ENCODE measurements at regions not wholly inside any gene's neighbourhood (a gene's known extent, or its start where the extent isn't known, plus 50 kb on each side); places are given as distances from the start of the nearest gene placed in this dataset.
"Not testable (repeated sequence)": the region's sequence is repeated elsewhere in the genome, so short reads cannot be mapped to it uniquely, and the experiment has no call there.

DNA sequence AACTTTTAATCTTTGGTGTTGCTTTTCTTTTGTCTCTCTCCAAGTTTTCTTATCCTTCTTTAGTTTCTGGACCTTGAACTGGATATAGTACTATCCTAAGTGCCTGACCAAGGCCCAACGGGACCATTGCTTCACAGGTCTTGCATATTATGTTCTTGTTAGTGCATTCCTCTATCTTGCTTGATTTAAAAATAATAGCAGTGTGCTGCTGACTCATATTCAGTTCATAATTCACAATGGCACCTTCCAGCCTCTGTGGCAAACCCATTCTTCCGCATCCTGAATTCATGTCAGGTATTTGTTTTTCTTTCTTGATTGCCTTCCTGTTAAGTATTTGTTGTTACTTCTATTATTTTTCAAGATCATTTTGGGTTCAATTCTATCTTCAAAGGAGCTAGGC lies 197.1 kb upstream of the GIMD1 start:
- Mint-ChIP-seq H3K27me3 (ENCODE audit: low read depth) (no peaks in the 10 kb centered on the region), H3K27ac (no peak overlapping the region), H3K4me3 (no peak overlapping the region), H3K4me1 (no peaks in the 10 kb centered on the region), H3K36me3 (no peaks in the 10 kb centered on the region), H3K9me3 (peaks cover 18% of the 10 kb centered on the region)
- DNase-seq (ENCODE audit: low spot score in 2 of 2, unreplicated experiment in 2 of 2): no peak
- TF ChIP-seq, protein P1, sequence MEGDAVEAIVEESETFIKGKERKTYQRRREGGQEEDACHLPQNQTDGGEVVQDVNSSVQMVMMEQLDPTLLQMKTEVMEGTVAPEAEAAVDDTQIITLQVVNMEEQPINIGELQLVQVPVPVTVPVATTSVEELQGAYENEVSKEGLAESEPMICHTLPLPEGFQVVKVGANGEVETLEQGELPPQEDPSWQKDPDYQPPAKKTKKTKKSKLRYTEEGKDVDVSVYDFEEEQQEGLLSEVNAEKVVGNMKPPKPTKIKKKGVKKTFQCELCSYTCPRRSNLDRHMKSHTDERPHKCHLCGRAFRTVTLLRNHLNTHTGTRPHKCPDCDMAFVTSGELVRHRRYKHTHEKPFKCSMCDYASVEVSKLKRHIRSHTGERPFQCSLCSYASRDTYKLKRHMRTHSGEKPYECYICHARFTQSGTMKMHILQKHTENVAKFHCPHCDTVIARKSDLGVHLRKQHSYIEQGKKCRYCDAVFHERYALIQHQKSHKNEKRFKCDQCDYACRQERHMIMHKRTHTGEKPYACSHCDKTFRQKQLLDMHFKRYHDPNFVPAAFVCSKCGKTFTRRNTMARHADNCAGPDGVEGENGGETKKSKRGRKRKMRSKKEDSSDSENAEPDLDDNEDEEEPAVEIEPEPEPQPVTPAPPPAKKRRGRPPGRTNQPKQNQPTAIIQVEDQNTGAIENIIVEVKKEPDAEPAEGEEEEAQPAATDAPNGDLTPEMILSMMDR (IDR thresholded peaks at IDR 0.05; ENCODE audit: unreplicated experiment): no peak

DNA sequence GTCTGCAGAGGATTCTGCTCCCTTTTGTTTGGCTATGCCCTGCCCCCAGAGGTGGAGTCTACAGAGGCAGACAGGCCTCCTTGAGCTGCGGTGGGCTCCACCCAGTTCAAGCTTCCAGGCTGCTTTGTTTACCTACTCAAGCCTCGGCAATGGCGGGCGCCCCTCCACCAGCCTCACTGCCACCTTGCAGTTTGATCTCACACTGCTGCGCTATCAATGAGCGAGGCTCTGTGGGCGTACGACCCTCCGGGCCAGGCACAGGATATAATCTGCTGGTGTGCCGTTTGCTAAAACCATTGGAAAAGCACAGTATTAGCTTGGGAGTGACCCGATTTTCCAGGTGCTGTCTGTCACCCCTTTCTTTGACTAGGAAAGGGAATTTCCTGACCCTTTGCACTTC lies 195.1 kb upstream of the GIMD1 start:
- not testable (repeated sequence) for H3K27me3 Mint-ChIP-seq (ENCODE audit: low read depth); H3K4me1 Mint-ChIP-seq; DNase-seq (ENCODE audit: low spot score in 2 of 2, unreplicated experiment in 2 of 2); H3K36me3 Mint-ChIP-seq; H3K27ac Mint-ChIP-seq; H3K4me3 Mint-ChIP-seq
- peaks cover 27% of the 10 kb centered on the region for H3K9me3 Mint-ChIP-seq

DNA sequence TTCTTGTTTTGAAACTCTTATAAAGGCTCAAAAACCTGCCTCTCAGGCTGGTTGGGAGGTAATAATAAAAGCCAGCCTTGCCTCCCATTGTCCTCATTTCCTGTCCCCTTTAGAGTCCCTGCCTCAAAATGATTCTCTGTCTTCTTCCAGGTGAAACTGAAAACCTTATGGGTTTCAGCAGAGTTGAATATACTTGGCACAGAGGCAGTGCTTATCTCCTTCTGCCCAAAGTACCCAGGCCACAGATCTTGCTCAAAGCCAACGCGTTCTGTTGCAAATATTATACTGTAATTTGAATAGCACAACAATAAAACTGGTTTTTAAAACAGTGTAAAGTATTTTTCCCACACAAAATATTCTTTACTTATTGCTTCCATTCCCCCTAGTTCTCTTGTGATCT lies 183.1 kb upstream of the GIMD1 start:
- Mint-ChIP-seq H3K36me3 (no peaks in the 10 kb centered on the region), H3K4me1 (no peaks in the 10 kb centered on the region), H3K27me3 (ENCODE audit: low read depth) (no peaks in the 10 kb centered on the region), H3K9me3 (peaks cover 23% of the 10 kb centered on the region), H3K4me3 (no peak overlapping the region), H3K27ac (no peak overlapping the region)
- TF ChIP-seq, protein P1 (IDR thresholded peaks at IDR 0.05; ENCODE audit: unreplicated experiment): no peak
- DNase-seq (ENCODE audit: low spot score in 2 of 2, unreplicated experiment in 2 of 2): no peak

DNA sequence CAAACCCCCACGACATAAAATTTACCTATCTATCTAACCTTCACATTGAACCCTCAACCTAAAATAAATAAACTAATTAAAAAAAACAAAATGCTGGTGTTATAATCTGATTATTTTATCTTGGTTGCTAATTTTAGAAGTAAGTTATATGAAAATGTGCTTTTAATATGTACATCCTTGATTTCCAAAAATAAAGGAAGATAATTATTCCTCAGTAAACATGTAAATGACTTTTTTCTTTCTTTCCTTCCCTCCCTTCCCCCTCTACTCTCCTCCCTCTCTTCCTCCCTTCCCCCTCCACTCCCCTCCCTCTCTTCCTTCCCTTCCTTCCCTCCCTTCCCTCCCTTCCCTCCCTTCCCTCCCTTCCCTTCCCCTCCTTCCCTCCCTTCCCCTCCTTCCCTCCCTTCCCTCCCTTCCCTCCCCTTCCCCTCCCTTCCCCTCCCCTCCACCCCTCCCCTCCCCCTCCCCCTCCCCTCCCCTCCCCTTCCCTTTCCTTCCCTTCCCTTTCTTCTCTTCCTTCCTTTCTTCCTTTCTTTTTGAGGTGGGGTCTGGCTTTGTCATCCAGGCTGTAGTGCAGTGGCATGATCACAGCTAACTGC lies 180.0 kb upstream of the GIMD1 start:
- Mint-ChIP-seq H3K27me3 (ENCODE audit: low read depth) (no peaks in the 10 kb centered on the region), H3K4me1 (no peaks in the 10 kb centered on the region), H3K9me3 (peaks cover 23% of the 10 kb centered on the region), H3K4me3 (no peak overlapping the region), H3K36me3 (no peaks in the 10 kb centered on the region), H3K27ac (no peak overlapping the region)
- DNase-seq (ENCODE audit: low spot score in 2 of 2, unreplicated experiment in 2 of 2): no peak
- TF ChIP-seq, protein P1 (IDR thresholded peaks at IDR 0.05; ENCODE audit: unreplicated experiment): no peak

DNA sequence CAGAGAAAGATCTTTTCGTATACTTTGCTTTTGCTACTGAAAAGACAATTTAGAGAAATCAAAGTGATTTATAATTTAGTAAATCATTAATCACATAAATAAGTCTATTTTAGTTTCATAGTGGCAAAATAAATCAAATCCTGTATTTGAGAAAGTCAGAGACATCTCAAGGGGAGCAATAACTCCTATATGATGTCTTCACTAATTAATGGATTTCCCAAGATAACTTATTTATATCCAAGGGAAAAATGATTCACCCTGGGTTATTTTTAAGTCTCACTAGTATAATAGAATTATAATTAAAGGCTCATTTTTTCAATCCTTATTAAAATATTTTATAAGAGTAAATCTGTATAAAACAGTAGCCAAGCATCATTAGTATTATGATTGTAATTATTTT lies 177.8 kb upstream of the GIMD1 start:
- H3K27me3 Mint-ChIP-seq (ENCODE audit: low read depth): no peaks in the 10 kb centered on the region
- DNase-seq (ENCODE audit: low spot score in 2 of 2, unreplicated experiment in 2 of 2): no peak
- H3K9me3 Mint-ChIP-seq: peaks cover 10% of the 10 kb centered on the region
- H3K4me3 Mint-ChIP-seq: no peak overlapping the region
- H3K4me1 Mint-ChIP-seq: no peaks in the 10 kb centered on the region
- no peaks in the 10 kb centered on the region for H3K36me3 Mint-ChIP-seq
- TF ChIP-seq, protein P1 (IDR thresholded peaks at IDR 0.05; ENCODE audit: unreplicated experiment): no peak
- no peak overlapping the region for H3K27ac Mint-ChIP-seq

DNA sequence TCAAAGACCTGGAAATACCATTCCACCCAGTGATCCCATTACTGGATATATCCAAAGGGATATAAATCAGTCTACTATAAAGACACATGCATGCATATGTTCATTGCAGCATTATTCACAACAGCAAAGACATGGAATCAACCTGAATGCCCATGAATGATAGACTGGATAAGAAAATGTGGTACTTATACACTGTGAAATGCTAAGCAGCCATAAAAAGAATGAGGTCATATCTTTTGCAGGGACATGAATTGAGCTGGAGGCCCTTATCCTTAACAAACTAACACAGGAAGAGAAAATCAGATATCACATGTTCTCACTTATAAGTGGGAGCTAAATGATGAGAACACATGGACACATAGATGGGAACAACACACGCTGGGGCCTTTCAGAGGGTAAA lies 174.0 kb upstream of the GIMD1 start:
- not testable (repeated sequence) for DNase-seq (ENCODE audit: low spot score in 2 of 2, unreplicated experiment in 2 of 2); H3K4me3 Mint-ChIP-seq; H3K4me1 Mint-ChIP-seq; H3K27ac Mint-ChIP-seq; H3K27me3 Mint-ChIP-seq (ENCODE audit: low read depth); H3K36me3 Mint-ChIP-seq
- peaks cover 15% of the 10 kb centered on the region for H3K9me3 Mint-ChIP-seq

DNA sequence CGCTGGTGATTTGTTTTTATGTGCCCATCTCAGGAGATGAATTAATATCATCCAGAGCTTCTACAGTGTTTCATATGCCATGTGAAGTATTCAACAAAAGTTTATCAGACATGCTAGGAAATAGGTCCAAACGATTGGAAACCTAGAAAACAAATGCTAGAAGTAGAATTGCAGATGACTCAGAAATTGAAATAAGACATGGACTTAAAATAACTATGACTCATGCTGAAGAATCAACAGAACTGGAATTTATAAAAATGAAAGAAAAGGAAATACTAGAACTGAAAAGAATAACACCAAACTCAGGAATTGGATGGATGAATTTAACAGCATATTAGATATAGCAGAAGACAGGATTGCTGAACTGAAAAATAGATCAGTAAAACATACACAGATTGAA lies 172.7 kb upstream of the GIMD1 start:
- no peak overlapping the region for H3K4me3 Mint-ChIP-seq
- no peaks in the 10 kb centered on the region for H3K4me1 Mint-ChIP-seq
- no peaks in the 10 kb centered on the region for H3K27me3 Mint-ChIP-seq (ENCODE audit: low read depth)
- no peak overlapping the region for H3K27ac Mint-ChIP-seq
- DNase-seq (ENCODE audit: low spot score in 2 of 2, unreplicated experiment in 2 of 2): no peak
- H3K36me3 Mint-ChIP-seq: no peaks in the 10 kb centered on the region
- H3K9me3 Mint-ChIP-seq: peaks cover 15% of the 10 kb centered on the region
- TF ChIP-seq, protein P1 (IDR thresholded peaks at IDR 0.05; ENCODE audit: unreplicated experiment): no peak
